Breast epithelium (tissue), 3 donors: ENCODE measurements at regions not wholly inside any gene's neighbourhood (a gene's known extent, or its start where the extent isn't known, plus 50 kb on each side); places are given as distances from the start of the nearest gene placed in this dataset.

ENCODE experiments used
- POLR2A ChIP-seq: fragments of 450-650 bp; IDR thresholded peaks from one replicate; pipeline ENCODE4 v1.6.1; 2016; ENCODE audit warnings: antibody characterized with exemption, mild to moderate bottlenecking, moderate library complexity
- POLR2AphosphoS5 ChIP-seq, 3 donors: sonication (generic); formaldehyde crosslinking; IDR thresholded peaks; one replicate each; pipeline ENCODE4 v1.6.1; 2017; ENCODE audit warnings: antibody characterized with exemption in 3 of 3
- TF ChIP-seq, protein P1 (sequence below), 3 donors: fragments of 450-650 bp; IDR thresholded peaks; one replicate each; pipeline ENCODE4 v1.5.1; 2016 to 2017; ENCODE audit warnings: antibody characterized with exemption in 3 of 3, mild to moderate bottlenecking in 3 of 3, moderate library complexity in 3 of 3

DNA sequence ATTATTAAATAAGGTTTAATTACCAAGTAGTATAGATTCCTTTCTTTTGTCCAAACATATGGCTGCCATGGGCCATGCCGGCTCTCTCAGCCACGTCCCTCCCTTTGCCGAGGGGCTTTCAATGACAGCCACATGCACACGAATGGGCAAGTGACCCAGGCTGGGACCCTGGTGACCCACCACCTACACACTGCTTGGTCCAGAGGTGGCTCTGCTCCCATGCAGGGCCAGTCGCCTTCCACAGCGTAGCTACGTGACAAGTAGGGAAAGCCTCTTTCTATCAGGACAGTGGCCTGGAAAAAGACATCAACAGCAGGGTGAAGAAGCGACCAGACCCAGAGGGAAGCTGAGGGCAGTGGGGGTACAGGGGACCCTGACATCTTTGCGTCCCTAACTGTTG, 152.8 kb upstream of the CST7 start:
- TF ChIP-seq POLR2AphosphoS5 (IDR thresholded peaks at IDR 0.05) (no peak), POLR2A (no peak)
- TF ChIP-seq, protein P1, sequence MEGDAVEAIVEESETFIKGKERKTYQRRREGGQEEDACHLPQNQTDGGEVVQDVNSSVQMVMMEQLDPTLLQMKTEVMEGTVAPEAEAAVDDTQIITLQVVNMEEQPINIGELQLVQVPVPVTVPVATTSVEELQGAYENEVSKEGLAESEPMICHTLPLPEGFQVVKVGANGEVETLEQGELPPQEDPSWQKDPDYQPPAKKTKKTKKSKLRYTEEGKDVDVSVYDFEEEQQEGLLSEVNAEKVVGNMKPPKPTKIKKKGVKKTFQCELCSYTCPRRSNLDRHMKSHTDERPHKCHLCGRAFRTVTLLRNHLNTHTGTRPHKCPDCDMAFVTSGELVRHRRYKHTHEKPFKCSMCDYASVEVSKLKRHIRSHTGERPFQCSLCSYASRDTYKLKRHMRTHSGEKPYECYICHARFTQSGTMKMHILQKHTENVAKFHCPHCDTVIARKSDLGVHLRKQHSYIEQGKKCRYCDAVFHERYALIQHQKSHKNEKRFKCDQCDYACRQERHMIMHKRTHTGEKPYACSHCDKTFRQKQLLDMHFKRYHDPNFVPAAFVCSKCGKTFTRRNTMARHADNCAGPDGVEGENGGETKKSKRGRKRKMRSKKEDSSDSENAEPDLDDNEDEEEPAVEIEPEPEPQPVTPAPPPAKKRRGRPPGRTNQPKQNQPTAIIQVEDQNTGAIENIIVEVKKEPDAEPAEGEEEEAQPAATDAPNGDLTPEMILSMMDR (IDR thresholded peaks at IDR 0.05), result no peak
